ENCODE measurements at regions not wholly inside any gene's neighbourhood (a gene's known extent, or its start where the extent isn't known, plus 50 kb on each side); places are given as distances from the start of the nearest gene placed in this dataset.

GRCh38 chr4:181619651-181620050 is 623.6 kb upstream of the TENM3 start:
- no peak for DNase-seq (ENCODE audit: low read depth)

GRCh38 chr4:181637186-181638105 is 605.8 kb upstream of the TENM3 start:
- DNase-seq (ENCODE audit: low read depth) = no peak

- DNase-seq (ENCODE audit: low read depth) = no peak
Observed at GRCh38 chr4:181643466-181643865, 599.7 kb upstream of the TENM3 start.

- DNase-seq (ENCODE audit: low read depth) = no peak
Observed at GRCh38 chr4:181645489-181645888, 597.7 kb upstream of the TENM3 start.

GRCh38 chr4:181646864-181647263 is 596.3 kb upstream of the TENM3 start:
- DNase-seq (ENCODE audit: low read depth) = no peak

- no peak for DNase-seq (ENCODE audit: low read depth)
Observed at GRCh38 chr4:181647396-181648147, 595.6 kb upstream of the TENM3 start.

GRCh38 chr4:181650033-181650825 is 593.0 kb upstream of the TENM3 start:
- DNase-seq (ENCODE audit: low read depth) = no peak

GRCh38 chr4:181656748-181657147 is 586.5 kb upstream of the TENM3 start:
- DNase-seq (ENCODE audit: low read depth) = no peak

- no peak for DNase-seq (ENCODE audit: low read depth)
Observed at GRCh38 chr4:181659202-181659601, 584.0 kb upstream of the TENM3 start.

- DNase-seq (ENCODE audit: low read depth) = no peak
Observed at GRCh38 chr4:181659876-181660275, 583.3 kb upstream of the TENM3 start.

GRCh38 chr4:181661090-181661489 is 582.1 kb upstream of the TENM3 start:
- no peak for DNase-seq (ENCODE audit: low read depth)

GRCh38 chr4:181661923-181662322 is 581.3 kb upstream of the TENM3 start:
- DNase-seq (ENCODE audit: low read depth) = no peak

- no peak for DNase-seq (ENCODE audit: low read depth)
Observed at GRCh38 chr4:181662383-181662782, 580.8 kb upstream of the TENM3 start.

- no peak for DNase-seq (ENCODE audit: low read depth)
Observed at GRCh38 chr4:181670506-181670905, 572.7 kb upstream of the TENM3 start.

- DNase-seq (ENCODE audit: low read depth) = no peak
Observed at GRCh38 chr4:181671672-181672071, 571.5 kb upstream of the TENM3 start.

GRCh38 chr4:181672751-181673150 is 570.5 kb upstream of the TENM3 start:
- DNase-seq (ENCODE audit: low read depth) = no peak

- no peak for DNase-seq (ENCODE audit: low read depth)
Observed at GRCh38 chr4:181674315-181674875, 568.8 kb upstream of the TENM3 start.

- no peak for DNase-seq (ENCODE audit: low read depth)
Observed at GRCh38 chr4:181676546-181676945, 566.7 kb upstream of the TENM3 start.

GRCh38 chr4:181677201-181677600 is 566.0 kb upstream of the TENM3 start:
- no peak for DNase-seq (ENCODE audit: low read depth)

- no peak for DNase-seq (ENCODE audit: low read depth)
Observed at GRCh38 chr4:181677621-181678020, 565.6 kb upstream of the TENM3 start.

- DNase-seq (ENCODE audit: low read depth) = no peak
Observed at GRCh38 chr4:181679754-181680153, 563.4 kb upstream of the TENM3 start.
